ENCODE measurements at regions not wholly inside any gene's neighbourhood (a gene's known extent, or its start where the extent isn't known, plus 50 kb on each side); places are given as distances from the start of the nearest gene placed in this dataset.

- TF ChIP-seq TAF1 (IDR thresholded peaks at IDR 0.05; ENCODE audit: borderline replicate concordance, insufficient read depth, low read length) (no peak), POLR2AphosphoS5 (IDR thresholded peaks at IDR 0.05; ENCODE audit: low read depth, low read length) (no peak), REST (IDR thresholded peaks at IDR 0.05; ENCODE audit: insufficient read depth in 1 of 2, low read depth in 2 of 2, low read length in 2 of 2) (no peak), SIN3A (IDR thresholded peaks at IDR 0.05; ENCODE audit: borderline replicate concordance, insufficient read depth, low read length) (no peak)
Measured at GRCh38 chr18:78054801-78055200, 805.2 kb downstream of the GALR1 start.
